Pons (tissue), 1 donor: ENCODE measurements at regions not wholly inside any gene's neighbourhood (a gene's known extent, or its start where the extent isn't known, plus 50 kb on each side); places are given as distances from the start of the nearest gene placed in this dataset.

Source experiments
- DNase-seq: peaks from one replicate; pipeline ENCODE4 v3.0.0-alpha.2; 2016; ENCODE audit warnings: low spot score

DNA sequence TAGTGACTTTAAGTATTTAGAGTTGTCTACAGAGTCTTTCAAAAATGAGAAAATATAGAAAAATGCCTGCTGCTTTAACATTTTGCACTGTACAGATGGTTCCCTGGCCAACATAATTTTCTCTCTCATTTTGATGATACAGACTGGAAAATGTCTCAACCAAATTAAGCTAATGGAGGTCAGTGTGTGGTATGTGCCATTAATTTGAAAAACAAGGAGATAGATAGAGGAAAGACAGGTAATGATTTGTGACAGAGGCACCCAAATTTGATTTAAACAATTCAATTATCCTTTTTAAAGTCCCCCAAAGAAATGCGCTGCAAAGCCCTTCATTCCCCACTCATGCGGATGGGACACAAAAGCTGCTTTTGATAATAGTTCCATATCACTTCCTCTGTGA, 140.0 kb downstream of the ASCL1 start:
- DNase-seq = no peak

DNA sequence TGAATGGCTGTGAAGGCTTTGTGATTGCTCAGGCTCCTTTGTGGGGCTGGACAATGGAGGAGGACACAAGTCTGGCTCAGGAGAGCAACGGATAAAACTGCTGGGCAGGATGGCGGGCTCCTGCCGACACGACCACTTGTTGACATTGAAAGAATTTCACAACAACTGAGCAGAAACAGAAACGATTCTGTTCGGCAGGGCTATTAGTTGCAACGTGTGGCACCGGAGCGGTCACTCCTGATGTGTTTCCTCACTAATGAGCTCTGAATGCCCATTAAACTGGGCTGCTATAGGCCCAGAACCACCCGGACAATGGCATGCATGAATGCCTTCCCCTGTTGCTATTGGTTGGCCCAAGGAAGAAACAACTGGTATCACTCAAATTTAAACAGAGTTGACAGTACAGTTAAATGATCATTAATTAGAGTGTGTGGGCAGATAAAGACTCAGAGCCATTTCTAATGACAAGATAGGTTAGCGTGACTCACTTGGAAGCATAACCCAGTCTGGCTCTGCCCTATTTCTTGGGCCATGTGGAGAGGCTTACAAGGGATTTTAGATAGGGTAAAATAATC, 142.9 kb downstream of the ASCL1 start:
- DNase-seq = no peak

DNA sequence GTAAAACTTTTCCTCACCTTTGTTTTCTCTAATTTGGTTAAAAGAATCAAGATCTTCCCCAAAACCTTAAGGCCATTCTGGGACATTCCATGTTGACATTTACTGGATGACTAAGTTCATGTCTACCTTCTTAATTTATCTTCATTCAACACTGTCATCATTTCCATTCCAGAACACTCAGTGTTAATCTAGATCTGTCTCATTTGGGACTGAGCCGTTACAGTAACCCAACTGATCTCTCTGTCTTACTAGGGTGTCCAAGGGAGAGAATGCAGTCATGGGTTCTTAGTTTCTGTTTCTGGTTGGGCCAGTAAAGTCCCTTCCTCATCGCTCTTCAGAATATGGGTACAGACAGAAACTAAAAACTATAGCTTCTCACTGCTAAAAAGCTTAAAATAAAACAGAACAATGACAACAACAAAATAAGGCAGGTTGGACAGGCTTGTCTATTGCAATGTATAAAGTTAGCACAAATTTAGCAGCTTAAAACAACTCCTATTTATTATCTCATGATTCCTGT, 144.8 kb downstream of the ASCL1 start:
- DNase-seq = no peak

DNA sequence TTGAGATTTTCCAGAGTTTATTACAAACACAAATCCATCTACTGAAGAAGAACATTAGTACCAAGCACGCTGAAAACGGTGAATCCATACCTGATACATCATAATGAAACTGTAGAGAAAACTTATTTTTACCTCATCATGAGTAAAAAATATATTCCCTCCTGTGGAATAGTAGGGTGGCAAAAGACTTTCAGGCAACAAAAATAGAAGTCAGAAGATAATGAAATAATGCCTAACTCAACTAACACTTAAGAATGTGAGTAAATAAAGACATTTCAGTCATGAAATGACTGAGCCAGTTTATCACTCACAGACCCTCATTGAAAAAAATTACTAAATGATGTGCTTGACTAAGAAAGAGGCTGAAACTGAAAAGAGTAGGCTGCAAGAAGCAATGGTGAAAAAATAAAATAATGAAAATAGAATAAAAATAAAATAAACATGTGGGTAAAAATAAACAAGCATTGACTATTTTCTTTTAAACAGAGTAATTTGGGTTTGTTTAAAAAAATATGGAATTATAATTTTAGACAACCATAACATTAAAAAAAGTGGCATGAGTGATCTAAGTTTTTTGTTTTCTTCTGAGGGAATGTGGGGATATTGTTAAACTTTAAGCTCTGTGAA, 148.6 kb downstream of the ASCL1 start:
- no peak for DNase-seq

- no peak for DNase-seq
Measured at GRCh38 chr12:103109861-103110260, 152.4 kb downstream of the ASCL1 start.

- DNase-seq = no peak
Measured at GRCh38 chr12:103114296-103115055, 157.0 kb downstream of the ASCL1 start.

- DNase-seq = no peak
Measured at GRCh38 chr12:103128862-103129501, 171.5 kb downstream of the ASCL1 start.

DNA sequence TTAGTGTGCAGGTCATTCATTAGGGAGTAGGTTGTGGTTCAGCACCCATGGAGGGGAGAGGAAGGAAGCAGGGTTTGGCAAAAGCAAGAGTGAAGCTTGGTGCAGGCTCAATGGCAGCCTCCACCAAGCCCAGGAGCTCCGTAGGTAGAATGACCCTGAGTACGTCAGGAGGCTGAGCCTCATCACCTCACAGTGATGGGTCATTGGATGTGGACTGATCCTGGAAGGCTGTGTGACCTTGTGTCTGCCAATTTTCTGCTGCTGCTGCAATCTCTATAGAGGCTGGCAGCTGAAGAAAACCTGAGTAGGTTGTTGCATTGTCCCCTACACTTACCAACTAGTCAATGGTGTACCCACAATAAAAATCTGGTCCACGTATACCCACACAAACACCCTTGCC, 173.1 kb downstream of the ASCL1 start:
- DNase-seq = no peak

DNA sequence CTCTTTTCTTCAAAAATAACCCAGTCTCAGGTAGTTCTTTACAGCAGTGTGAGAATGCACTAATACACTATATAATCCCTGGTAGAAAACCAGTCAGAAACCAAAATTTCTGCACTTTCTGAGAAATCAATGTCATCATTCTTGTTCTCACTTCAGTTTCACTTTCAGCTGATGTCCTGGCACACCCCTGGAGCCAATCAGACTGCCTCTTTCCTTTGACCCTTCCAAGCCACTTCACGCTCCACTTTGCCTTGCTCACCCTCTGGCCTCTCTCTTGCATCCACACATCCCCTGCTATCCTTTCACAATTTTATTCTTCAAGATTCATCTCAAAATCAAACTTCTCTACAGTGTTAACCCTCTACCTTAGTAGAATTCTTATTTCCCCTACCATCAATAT, 181.1 kb downstream of the ASCL1 start:
- no peak for DNase-seq

DNA sequence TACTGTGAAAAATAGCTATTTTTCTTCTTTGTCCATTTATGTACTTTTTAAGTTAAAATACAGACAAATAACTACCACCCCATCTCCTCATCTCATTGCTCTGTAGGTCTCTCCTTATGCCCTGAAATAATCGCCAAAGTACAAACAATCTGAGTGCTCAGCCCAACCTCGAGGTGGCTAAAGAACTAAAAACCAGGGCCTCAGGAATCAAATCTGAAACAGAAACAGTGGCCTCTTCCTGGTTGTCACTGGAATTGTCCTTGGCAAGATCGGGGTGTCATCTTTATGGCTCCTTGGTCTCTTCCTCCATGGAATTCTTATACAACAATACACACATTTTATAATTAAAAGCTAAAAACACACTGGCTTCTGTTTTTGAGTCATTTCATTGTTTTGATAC, 182.4 kb downstream of the ASCL1 start:
- DNase-seq = no peak

- DNase-seq = no peak
Measured at GRCh38 chr12:103140286-103140685, 182.8 kb downstream of the ASCL1 start.

DNA sequence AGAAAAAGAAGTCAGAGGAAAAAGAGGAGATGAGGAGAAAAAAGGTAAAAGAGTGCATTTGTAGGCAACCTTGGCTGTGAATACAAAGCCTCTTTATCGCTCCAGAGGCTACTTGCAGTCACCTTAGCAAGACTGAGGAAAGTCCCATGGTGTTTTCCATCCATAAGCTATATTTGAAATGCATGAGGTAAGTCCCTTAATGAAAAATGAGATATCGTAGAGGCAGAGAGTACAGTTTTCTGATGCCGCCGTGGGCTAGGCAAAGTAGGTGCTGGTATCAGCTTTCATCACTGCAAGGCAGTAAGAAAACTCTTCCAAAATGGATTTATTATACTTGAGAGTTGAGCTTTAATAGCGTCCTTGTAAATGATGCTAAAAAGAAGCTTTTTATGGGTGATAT, 186.8 kb downstream of the ASCL1 start:
- no peak for DNase-seq

DNA sequence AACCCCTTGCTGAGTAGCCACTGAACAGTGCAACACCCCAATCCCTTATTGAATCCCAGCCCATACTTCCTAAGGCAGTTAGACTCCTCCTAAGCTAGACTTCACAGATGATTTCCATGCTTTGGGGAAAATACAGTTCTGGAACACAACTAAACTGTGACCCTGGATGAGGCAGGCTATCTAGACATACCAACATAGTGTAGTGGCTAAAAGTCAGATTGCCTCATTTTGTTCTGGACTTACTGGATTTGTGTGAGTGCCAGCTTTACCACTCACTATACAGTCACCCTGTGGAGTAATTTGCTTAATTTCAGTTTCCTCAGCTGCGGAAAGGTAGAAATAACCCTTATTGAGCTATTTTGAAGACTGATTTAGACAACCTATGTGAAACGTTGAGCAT, 203.1 kb downstream of the ASCL1 start:
- no peak for DNase-seq

GRCh38 chr12:103161582-103162362, 204.3 kb downstream of the ASCL1 start:
- no peak for DNase-seq

DNA sequence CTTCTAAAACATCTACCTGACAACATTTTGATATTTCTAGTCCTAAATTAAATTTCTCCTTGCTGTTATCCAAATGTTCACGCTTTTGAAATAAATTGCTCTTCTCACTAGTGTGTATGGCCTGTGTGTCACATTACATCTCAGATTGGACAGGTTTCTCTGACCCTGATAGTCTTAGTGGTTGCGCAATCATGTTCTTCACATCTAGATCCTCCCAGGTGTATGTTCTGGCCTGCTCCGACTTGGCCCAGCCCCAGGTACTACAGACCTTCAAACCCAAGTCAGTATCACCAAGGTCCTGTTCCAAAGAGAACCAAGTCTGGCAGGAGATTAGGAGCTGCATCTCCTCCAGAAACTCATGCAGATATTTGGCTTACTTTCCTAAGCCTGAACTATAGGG, 209.5 kb downstream of the ASCL1 start:
- DNase-seq = no peak

DNA sequence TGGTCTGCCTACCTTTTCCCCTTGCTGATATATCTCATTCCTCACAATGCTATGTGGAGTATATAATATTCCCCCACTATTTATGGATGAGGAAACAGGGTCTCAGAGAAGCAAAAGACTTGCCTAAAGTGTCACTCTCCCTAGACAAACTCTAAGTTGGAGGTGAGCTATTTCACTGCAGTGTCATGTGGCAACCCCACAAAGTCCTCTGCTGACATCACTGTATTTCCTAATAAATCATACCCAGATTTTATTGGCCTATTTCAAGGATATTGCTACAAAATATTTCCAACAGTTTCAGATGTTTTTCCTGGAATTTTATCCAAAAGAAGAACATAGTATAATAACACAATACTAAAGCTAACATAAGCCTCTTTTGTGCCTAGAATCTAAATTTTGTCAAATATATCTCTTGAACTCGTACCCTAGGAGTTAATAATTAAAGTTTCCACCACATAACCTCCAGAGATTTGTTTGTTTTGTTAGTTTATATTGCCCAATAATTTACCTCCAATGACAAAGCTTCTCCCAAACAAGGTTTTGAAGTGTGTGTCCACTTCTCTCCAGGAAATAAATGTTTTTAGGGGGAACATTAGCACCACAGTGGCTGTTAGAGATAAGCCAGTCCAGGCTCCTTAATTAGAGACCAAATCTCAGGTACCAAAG, 215.1 kb downstream of the ASCL1 start:
- no peak for DNase-seq

GRCh38 chr12:103175625-103176024, 218.2 kb downstream of the ASCL1 start:
- no peak for DNase-seq

DNA sequence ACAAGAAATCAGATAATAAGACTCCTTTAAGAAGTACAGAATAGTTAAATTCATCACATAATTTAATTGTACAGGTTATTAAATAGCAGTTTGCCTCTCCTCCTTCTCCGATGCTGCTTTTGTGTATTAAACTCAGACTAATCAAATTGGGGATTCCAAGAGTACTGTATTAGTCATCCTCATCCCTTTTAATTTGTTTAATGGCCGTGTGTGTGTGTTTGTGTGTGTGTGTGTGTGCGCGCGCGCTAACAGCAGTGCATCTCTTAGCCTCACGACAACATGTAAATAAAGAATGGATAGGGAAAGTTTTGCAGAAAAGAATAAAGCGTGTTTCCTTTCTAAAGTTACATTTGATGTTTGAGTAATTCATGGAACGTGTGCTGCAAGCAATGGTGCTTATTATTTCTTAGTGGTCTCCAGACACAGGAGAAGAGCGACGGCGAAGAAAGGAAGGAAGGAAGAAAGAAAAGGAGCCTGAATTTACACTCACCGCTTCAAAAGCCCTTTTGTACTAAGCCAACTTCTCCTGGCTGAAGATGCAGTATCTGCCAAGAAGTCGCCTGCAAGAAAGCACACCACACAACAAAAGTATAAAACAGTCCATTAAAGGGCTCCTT, 220.3 kb downstream of the ASCL1 start:
- no peak for DNase-seq

- DNase-seq = peak; percentile 15
Measured at GRCh38 chr12:103178366-103179080, 221.0 kb downstream of the ASCL1 start.
